ENCODE measurements at regions not wholly inside any gene's neighbourhood (a gene's known extent, or its start where the extent isn't known, plus 50 kb on each side); places are given as distances from the start of the nearest gene placed in this dataset.
"Not testable (repeated sequence)": the region's sequence is repeated elsewhere in the genome, so short reads cannot be mapped to it uniquely, and the experiment has no call there.

DNA sequence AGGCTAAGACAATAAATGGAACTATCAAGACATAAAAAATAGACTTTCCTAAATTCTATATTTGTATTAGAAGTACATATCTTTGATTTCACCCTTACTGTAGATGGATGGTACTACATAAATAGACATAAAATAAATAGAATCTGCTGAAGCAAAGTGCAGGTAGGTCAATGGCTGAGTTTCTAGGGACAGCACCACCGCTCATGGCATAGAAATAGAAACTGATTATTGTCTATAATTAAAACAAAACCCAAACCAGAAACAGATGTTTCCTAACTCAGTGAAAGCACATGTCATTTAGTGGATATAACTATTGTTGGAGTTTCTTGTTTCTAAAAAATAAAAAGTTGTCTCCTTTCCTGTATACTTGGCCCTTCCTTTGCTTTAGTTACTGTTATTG, 387.3 kb upstream of the ADGRL3 start:
- DNase-seq: no peak

DNA sequence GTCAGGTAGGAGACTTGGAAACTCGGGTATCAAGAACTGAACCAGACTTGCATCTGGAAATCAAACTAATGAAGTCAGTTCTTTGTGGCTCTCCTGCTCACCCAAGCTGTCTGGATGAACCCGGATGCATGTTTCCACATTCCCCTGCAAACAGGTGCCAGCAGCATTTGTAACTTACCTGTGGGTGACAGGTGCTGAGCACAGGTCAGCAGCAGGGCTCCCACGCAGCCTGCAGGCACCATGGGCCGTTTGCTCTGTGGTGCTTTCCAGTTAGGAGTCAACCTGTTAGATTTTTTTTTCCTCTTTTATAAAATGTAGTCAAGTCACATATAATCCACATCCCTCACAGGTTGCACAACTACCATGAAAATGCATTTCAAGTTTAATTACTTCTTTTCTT, 385.6 kb upstream of the ADGRL3 start:
- no peak for DNase-seq

GRCh38 chr4:60817609-60818008, 382.5 kb upstream of the ADGRL3 start:
- no peak for DNase-seq

GRCh38 chr4:60822986-60823385, 377.1 kb upstream of the ADGRL3 start:
- DNase-seq: peak; percentile 27

DNA sequence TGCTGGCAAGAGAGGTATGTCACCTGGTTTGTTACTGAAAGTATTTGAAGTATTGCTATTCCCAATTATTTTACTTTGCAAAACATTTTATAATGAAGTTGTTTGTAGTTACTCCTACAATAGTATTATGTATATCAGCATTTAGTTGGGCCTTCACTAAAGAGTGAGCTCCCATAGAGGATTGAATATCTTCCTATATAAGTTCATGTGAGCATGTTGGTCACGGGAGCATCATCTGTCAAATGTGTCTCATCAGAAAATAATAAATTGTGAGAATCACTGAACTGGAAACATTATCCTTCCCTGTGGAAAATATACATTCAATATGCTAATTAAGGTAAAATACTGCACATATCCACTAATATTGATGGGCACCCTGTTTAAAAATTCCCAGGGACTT, 360.1 kb upstream of the ADGRL3 start:
- no peak for DNase-seq

GRCh38 chr4:60846678-60847077, 353.4 kb upstream of the ADGRL3 start:
- no peak for DNase-seq

DNA sequence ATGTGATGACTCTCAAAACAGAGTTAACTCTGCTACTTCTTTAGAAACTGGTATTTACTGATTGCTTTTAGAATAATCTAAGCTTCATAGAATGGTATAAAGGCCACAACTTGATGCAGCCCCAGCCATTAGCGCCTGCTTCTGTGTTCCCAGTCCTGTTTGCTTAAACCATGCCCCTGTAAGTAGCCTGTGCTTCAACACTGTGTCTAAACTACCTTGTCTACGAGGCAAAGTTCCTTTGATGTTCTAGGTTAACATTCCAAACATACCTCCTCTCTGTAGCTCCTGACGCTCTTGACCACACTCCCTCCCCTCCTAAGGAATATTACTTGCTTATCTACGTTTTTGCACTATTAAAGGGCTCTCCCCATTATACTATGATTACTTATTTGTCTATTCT, 352.5 kb upstream of the ADGRL3 start:
- DNase-seq: no peak

DNA sequence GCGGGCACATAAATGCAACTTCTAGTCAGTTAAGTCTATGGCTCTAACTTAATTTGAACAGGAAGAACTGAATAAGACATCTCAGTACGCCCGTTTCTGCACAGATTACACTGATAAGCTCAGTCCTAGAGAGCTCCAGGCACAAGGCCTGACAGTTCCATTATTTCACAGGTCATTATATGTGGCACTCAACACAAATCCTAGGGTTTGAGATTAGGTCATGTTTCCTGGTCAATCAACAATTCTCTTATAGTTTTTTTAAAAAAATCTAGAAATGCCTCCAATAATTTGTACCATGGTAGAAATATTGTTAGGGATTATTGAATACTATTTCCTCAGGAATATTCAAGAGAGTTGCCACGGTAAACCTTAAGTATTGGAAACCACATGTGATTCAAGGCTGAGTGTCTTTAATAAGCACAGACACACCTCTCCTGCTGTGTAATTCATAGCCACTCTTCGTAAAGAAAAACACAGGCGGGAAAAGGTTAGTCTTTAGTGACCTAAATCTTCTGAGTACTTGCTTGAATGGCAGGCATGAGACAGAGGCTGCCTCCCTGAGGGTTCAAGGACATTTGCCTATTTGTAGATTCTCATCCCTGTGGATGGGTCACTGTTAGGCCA, 342.9 kb upstream of the ADGRL3 start:
- DNase-seq: no peak

GRCh38 chr4:60863442-60863841, 336.7 kb upstream of the ADGRL3 start:
- DNase-seq: no peak

DNA sequence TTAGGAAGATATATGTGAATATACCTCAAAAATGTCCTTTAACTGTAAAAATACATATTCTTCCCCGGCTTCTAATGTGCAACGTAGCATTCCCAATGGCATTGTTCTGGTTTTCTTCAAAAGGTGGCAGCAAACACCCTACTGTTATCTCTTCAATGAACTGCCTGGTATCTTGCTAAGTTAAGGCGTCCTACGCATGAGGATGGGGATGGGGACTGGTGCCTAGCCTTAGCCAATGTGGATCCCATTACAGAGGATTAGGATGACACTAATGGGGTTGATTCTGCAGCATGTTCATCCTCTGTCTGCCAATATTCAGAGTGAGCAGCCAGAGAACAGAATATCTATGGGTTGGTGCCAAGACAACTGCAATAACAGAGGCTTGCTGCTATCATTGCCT, 334.9 kb upstream of the ADGRL3 start:
- no peak for DNase-seq

DNA sequence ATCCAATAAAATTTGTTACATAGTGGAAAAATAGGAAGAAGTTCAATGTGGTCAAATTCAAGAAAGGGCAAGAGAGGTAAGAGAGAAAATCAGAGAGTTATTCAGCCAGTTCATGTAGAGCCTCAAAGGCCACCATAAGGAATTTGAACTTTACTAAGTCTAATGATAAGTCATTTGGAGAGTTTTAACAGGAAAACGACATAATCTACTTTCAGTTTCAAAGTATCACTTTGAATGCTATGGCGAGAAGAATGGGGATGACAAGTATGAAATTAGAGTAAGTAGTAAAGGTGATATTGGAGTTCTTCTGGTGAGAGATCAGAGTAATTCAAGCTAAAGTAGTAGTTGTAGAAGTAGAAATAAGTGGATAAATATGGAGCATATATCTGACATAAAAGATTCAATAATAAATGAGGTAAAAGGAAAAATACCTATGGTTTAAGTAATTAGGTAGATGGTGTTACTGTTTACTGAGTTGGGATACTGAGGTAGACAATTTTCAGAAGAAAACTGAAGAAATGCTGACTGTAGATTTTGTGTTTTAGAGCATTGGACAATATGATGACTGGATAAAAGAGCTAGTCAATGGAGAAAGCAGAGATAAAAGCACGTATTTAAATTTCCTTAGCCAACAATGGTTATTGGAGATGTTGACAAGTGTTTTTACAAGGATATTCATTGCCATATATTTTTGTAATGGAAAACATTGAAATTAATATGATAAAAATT, 331.7 kb upstream of the ADGRL3 start:
- no peak for DNase-seq

- no peak for DNase-seq
Observed at GRCh38 chr4:60879135-60879701, 320.9 kb upstream of the ADGRL3 start.

- no peak for DNase-seq
Observed at GRCh38 chr4:60884587-60884986, 315.5 kb upstream of the ADGRL3 start.

DNA sequence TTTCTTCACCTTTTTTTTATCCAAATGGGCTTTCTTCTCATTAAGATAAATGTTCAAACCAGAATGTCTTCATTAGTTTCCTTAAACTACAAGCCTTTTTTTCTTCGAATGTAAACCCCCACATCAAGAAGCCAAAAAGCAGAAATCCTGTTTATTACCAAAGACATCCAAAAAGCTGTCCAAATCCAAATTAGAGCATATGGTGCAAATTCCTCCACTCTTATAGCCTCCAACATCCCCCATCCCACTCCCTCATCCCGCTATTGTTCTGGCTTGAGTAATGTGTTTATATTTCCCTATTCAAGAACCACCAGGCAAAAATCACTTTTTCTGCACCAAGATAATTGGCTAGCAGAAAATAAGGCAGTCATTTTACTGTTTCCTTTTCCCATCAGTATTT, 315.1 kb upstream of the ADGRL3 start:
- no peak for DNase-seq

DNA sequence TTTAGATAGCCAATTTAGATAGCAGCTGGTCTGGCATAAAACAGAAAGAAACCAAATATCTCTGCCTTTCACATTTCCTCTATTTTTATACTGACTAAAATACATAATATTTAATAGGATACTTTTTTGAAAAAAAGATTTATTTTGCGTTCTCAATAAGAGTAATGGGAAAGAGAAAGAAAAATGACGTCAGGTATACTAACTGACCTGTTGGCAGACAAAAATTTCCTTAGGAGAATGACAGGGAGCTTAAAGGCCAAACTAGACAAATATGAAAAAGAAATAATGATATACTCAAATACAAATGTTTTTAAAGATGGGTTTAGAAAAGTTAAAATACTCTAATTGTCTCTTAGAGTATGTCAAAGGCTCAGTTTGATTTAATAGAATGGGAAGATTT, 309.4 kb upstream of the ADGRL3 start:
- DNase-seq: no peak

DNA sequence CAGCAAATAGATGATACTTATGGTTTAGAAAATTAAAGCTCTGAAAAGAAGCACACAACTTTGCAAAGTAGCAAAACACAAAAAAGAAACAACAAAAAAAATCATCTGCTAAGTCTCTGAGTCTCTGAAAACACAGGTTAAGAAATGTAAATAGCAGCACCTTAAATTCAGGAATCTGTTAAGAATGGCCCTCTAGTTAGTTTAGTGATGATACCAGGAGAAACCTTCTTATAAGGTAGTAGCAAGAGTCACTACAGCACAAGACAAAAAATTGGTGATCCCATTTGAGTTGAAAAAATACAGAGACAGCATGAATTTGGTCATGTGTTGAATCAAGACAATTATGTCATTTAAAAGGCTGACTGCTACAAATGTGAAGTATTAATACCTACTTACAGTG, 308.2 kb upstream of the ADGRL3 start:
- DNase-seq: no peak

- no peak for DNase-seq
Observed at GRCh38 chr4:60897415-60897814, 302.7 kb upstream of the ADGRL3 start.

GRCh38 chr4:60905162-60905561, 295.0 kb upstream of the ADGRL3 start:
- no peak for DNase-seq

- DNase-seq: no peak
Observed at GRCh38 chr4:60911127-60911526, 289.0 kb upstream of the ADGRL3 start.

GRCh38 chr4:60913002-60913401, 287.1 kb upstream of the ADGRL3 start:
- DNase-seq: no peak

- no peak for DNase-seq
Observed at GRCh38 chr4:60913671-60914070, 286.5 kb upstream of the ADGRL3 start.

DNA sequence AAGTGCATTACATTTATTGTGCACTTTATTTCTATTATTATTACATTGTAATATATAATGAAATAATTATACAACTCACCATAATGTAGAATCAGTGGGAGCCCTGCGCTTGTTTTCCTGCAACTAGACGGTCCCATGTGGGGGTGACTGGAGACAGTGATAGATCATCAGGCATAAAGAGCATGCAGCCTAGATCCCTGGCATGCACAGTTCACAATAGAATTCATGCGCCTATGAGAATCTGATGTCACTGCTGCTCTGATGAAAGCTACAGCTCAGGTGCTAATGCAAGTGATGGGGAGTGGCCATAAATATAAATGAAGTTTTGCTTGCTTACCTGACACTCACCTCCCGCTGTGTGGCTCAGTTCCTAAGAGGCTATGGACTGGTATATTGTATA, 278.4 kb upstream of the ADGRL3 start:
- not testable (repeated sequence) for DNase-seq

DNA sequence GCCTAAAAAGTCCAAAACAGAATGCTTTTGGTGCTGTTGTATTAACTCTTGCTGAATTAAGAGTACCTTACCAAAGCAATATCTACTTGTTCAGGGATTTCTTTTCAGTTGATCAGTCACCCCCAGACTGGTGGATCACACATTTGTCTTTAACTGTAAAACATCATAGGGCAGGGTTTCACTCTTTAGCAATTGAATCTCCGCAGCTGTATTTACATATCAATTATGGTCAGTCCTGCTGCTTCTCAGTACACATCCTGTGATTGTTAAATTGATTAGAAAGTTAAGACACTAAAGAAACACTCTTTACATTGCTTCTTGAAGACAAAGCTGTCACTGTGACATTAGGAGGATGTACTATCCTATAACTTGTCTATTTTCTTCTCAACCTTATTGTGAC, 277.1 kb upstream of the ADGRL3 start:
- no peak for DNase-seq

- DNase-seq: no peak
Observed at GRCh38 chr4:60926624-60927023, 273.5 kb upstream of the ADGRL3 start.

DNA sequence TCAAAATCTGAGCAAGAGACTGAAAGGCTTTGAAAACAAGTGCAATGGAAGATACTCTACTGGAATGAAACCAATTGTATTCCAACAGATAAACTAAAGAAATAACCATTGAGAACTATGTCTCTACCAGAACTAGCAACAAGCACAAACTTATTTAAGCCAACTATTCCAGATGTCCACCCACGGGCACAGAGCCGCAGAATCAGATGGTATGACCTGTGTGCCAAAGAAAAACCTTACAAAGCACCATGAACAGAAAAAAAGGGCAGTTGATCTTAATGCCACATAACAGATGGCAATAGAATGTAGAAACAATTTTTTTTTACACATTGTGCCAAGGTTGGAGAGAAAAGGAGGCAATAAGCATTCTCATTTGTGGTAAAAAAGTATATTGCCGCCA, 269.3 kb upstream of the ADGRL3 start:
- no peak for DNase-seq
